GM12878 (cell line): ENCODE measurements at regions not wholly inside any gene's neighbourhood (a gene's known extent, or its start where the extent isn't known, plus 50 kb on each side); places are given as distances from the start of the nearest gene placed in this dataset.

Experiments
- ATF3 ChIP-seq: IDR thresholded peaks from 2 replicates; pipeline ENCODE4 v1.6.1; 2011; ENCODE audit warnings: low read depth, mild to moderate bottlenecking, low read length, moderate library complexity, borderline replicate concordance; ENCODE audit errors: extremely low read depth
- BCL11A ChIP-seq: IDR thresholded peaks from 2 replicates; pipeline ENCODE4 v1.6.1; 2011; ENCODE audit warnings: low read depth, low read length
- BHLHE40 ChIP-seq, 2 experiments: fragments of 450-650 bp in 1 of 2; IDR thresholded peaks; 2 replicates each; pipeline ENCODE4 v1.6.1; 2011 to 2017; ENCODE audit warnings: low read depth in 2 of 2, borderline replicate concordance in 1 of 2, improper control_type of control experiment in 1 of 2, low read length in 1 of 2, mild to moderate bottlenecking in 1 of 2
- CEBPB ChIP-seq, 2 experiments: fragments of 150-350 bp in 1 of 2; IDR thresholded peaks; 2 replicates each; pipeline ENCODE4 v1.6.1; 2012 to 2014; ENCODE audit warnings: low read depth in 2 of 2, low read length in 2 of 2, borderline replicate concordance in 1 of 2, inconsistent platforms in 1 of 2
- CTCF ChIP-seq, 3 experiments: IDR thresholded peaks in 2 of 3; conservative IDR thresholded peaks in 1 of 3; 2 replicates each; pipeline ENCODE4 v1.5.1; 2011; ENCODE audit warnings: low read depth in 3 of 3, low read length in 3 of 3, mild to moderate bottlenecking in 3 of 3, control low read depth in 2 of 3, moderate library complexity in 2 of 3, inconsistent platforms in 1 of 3, mixed read lengths in 1 of 3; ENCODE audit not compliant: control insufficient read depth in 2 of 3, insufficient read depth in 1 of 3; ENCODE audit errors: extremely low read depth in 1 of 3
- EGR1 ChIP-seq, 2 experiments: IDR thresholded peaks; 1 replicate in 1 of 2; 2 replicates in 1 of 2; pipeline ENCODE4 v1.6.1; 2011 to 2012; ENCODE audit warnings: low read depth in 2 of 2, low read length in 2 of 2, borderline replicate concordance in 1 of 2, mild to moderate bottlenecking in 1 of 2, moderate library complexity in 1 of 2
- GABPA ChIP-seq: IDR thresholded peaks from 2 replicates; pipeline ENCODE4 v1.6.1; 2014; ENCODE audit warnings: antibody characterized with exemption, low read depth, mild to moderate bottlenecking, inconsistent platforms
- JUNB ChIP-seq: IDR thresholded peaks from 2 replicates; pipeline ENCODE4 v1.6.1; 2016; ENCODE audit warnings: antibody characterized with exemption, mild to moderate bottlenecking
- MTA3 ChIP-seq: IDR thresholded peaks from 2 replicates; pipeline ENCODE4 v1.6.1; 2012; ENCODE audit warnings: low read length, inconsistent platforms, borderline replicate concordance
- POLR2A ChIP-seq: IDR thresholded peaks from 2 replicates; pipeline ENCODE4 v1.6.1; 2011; ENCODE audit warnings: low read depth, mild to moderate bottlenecking, low read length
- POLR2AphosphoS5 ChIP-seq: IDR thresholded peaks from 2 replicates; pipeline ENCODE4 v1.6.1; 2011; ENCODE audit warnings: mild to moderate bottlenecking, low read length, inconsistent platforms
- TAF1 ChIP-seq: IDR thresholded peaks from 2 replicates; pipeline ENCODE4 v1.6.1; 2011; ENCODE audit warnings: mild to moderate bottlenecking, low read depth, low read length, borderline replicate concordance
- ZBTB40 ChIP-seq: fragments of 450-650 bp; IDR thresholded peaks from 2 replicates; pipeline ENCODE4 v1.6.1; 2016; ENCODE audit warnings: mild to moderate bottlenecking, moderate library complexity, borderline replicate concordance
- ZNF592 ChIP-seq: fragments of 450-650 bp; IDR thresholded peaks from 2 replicates; pipeline ENCODE4 v1.6.1; 2017; ENCODE audit warnings: mild to moderate bottlenecking, moderate library complexity

GRCh38 chr17:5741810-5742209 lies 157.5 kb upstream of the NLRP1 start:
- TF ChIP-seq CTCF (IDR thresholded peaks at IDR 0.05 in 2 of 3, conservative IDR thresholded peaks at IDR 0.05 in 1 of 3; ENCODE audit: control insufficient read depth in 2 of 3, extremely low read depth in 1 of 3, insufficient read depth in 1 of 3, low read depth in 3 of 3, low read length in 3 of 3): no peak
- no peak for TF ChIP-seq POLR2AphosphoS5
- no peak for TF ChIP-seq POLR2A
- TF ChIP-seq ATF3: no peak
- TF ChIP-seq ZBTB40: no peak
- no peak for TF ChIP-seq EGR1 (IDR thresholded peaks at IDR 0.05; ENCODE audit: borderline replicate concordance in 1 of 2, low read depth in 2 of 2, low read length in 2 of 2)
- TF ChIP-seq GABPA: no peak
- no peak for TF ChIP-seq CEBPB (IDR thresholded peaks at IDR 0.05; ENCODE audit: borderline replicate concordance in 1 of 2, low read depth in 2 of 2, low read length in 2 of 2)
- no peak for TF ChIP-seq BCL11A
- TF ChIP-seq MTA3: no peak
- TF ChIP-seq BHLHE40 (IDR thresholded peaks at IDR 0.05; ENCODE audit: borderline replicate concordance in 1 of 2, low read depth in 2 of 2, low read length in 1 of 2): no peak
- TF ChIP-seq ZNF592: no peak
- TF ChIP-seq JUNB: no peak
- no peak for TF ChIP-seq TAF1
